ENCODE measurements at regions not wholly inside any gene's neighbourhood (a gene's known extent, or its start where the extent isn't known, plus 50 kb on each side); places are given as distances from the start of the nearest gene placed in this dataset.

DNA sequence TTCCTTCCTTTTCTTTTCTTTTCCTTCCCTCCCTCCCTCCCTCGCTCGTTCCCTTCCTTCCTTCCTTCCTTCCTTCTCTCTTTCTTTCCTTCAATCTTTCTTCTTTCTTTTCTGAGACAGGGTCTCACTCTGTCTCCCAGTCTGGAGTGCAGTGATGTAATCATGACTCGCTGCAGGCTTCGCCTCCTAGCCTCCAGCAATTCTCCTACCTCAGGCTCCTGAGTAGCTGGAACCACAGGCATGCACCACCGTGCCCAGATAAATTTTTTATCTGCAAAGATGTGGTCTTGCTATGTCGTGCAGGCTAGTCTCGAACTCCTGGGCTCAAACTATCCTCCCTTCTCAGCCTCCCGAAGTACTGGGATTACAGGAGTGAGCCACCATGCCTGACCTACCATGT, 81.4 kb downstream of the SPATA31C2 start:
- Histone ChIP-seq H2BK20ac (ENCODE audit: low read depth, low read length, poor library complexity, severe bottlenecking) (no peak overlapping the region), H2AK5ac (ENCODE audit: insufficient read length, low read length) (no peak overlapping the region), H2BK5ac (ENCODE audit: insufficient read length, low read length) (no peak overlapping the region), H3K27me3 (ENCODE audit: insufficient read depth, low read length) (no peaks in the 10 kb centered on the region), H3K9ac (ENCODE audit: extremely low read depth, insufficient read length, low read length) (no peak overlapping the region), H3K79me1 (ENCODE audit: insufficient read depth, low read depth, low read length, poor library complexity, severe bottlenecking) (no peaks in the 10 kb centered on the region), H4K91ac (ENCODE audit: insufficient read length, low read depth, low read length) (no peak overlapping the region), H2BK15ac (ENCODE audit: low read depth, low read length) (no peak overlapping the region), H3K23ac (ENCODE audit: insufficient read length, low read depth, low read length) (no peak overlapping the region), H4K20me1 (ENCODE audit: control insufficient read depth, insufficient read depth, insufficient read length) (no peaks in the 10 kb centered on the region), H3K27ac (ENCODE audit: insufficient read length, low read depth, low read length) (no peak overlapping the region), H2BK12ac (ENCODE audit: insufficient read length, low read depth, low read length) (no peak overlapping the region), H3K79me2 (ENCODE audit: insufficient read depth, low read length) (no peaks in the 10 kb centered on the region), H3K56ac (ENCODE audit: insufficient read length, low read depth, low read length) (no peak overlapping the region), H2AFZ (ENCODE audit: low read length) (no peak overlapping the region), H3T11ph (ENCODE audit: low read length) (no peak overlapping the region), H4K8ac (replicated peaks; ENCODE audit: insufficient read length, low read depth, low read length) (no peak overlapping the region), H3K23me2 (ENCODE audit: insufficient read length, low read depth, low read length, poor library complexity, severe bottlenecking) (no peaks in the 10 kb centered on the region), H3K9me3 (ENCODE audit: control insufficient read depth, low read depth, low read length) (no peaks in the 10 kb centered on the region), H3K4me1 (ENCODE audit: insufficient read depth, low read length) (no peaks in the 10 kb centered on the region; the same call in 1 of the 2 replicates), H3K4me2 (ENCODE audit: insufficient read depth, insufficient read length, low read length) (no peak overlapping the region), H4K5ac (ENCODE audit: insufficient read length, low read depth, low read length) (no peak overlapping the region), H2BK120ac (ENCODE audit: low read depth, low read length, poor library complexity, severe bottlenecking) (no peak overlapping the region), H3K4ac (ENCODE audit: low read depth, low read length) (no peak overlapping the region), H3K18ac (ENCODE audit: insufficient read length, low read depth, low read length) (no peak overlapping the region), H3K14ac (ENCODE audit: insufficient read depth, low read length) (no peak overlapping the region)
- WGBS (ENCODE audit: extremely low coverage, insufficient read length, low lambda C conversion rate) = no CpG with 5 or more reads among the region's 8 CpGs
- Mint-ChIP-seq H3K4me1 (no peaks in the 10 kb centered on the region; a peak in 1 of 4 replicates), H3K27me3 (ENCODE audit: low read depth) (peaks cover 34% of the 10 kb centered on the region), H3K9me3 (no peaks in the 10 kb centered on the region), H3K36me3 (ENCODE audit: insufficient read depth in 1 of 3, low read depth in 3 of 3) (no peaks in the 10 kb centered on the region; a peak in 1 of 7 replicates), H3K27ac (no peak overlapping the region), H3K4me3 (no peak overlapping the region)
- TF ChIP-seq, protein P1, sequence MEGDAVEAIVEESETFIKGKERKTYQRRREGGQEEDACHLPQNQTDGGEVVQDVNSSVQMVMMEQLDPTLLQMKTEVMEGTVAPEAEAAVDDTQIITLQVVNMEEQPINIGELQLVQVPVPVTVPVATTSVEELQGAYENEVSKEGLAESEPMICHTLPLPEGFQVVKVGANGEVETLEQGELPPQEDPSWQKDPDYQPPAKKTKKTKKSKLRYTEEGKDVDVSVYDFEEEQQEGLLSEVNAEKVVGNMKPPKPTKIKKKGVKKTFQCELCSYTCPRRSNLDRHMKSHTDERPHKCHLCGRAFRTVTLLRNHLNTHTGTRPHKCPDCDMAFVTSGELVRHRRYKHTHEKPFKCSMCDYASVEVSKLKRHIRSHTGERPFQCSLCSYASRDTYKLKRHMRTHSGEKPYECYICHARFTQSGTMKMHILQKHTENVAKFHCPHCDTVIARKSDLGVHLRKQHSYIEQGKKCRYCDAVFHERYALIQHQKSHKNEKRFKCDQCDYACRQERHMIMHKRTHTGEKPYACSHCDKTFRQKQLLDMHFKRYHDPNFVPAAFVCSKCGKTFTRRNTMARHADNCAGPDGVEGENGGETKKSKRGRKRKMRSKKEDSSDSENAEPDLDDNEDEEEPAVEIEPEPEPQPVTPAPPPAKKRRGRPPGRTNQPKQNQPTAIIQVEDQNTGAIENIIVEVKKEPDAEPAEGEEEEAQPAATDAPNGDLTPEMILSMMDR (conservative IDR thresholded peaks at IDR 0.05) = no peak
- DNase-seq = no peak
